ENCODE measurements at regions not wholly inside any gene's neighbourhood (a gene's known extent, or its start where the extent isn't known, plus 50 kb on each side); places are given as distances from the start of the nearest gene placed in this dataset.

DNA sequence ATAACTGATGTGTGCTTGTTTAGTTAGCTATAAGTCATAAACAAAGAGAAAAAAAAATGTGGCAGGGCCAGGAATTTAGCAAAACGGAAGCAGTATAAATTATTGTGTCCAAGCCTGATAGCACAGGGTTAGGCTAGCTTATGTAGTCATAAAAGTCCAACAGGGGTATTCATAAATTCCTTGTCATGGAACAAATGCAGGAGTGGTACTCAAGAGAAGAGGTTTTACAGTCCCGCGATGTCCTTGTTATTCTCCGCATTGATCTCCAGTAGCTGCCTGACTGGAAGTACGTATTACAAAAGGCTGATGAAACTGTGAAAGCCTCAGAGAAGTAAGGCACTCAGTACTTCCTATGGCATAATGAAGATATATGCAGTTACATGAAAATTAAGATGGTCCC, 336.9 kb upstream of the TRAM1L1 start:
- H3K4me3 Mint-ChIP-seq = no peak overlapping the region
- no peak overlapping the region for H2AK5ac ChIP-seq (ENCODE audit: insufficient read length, low read length)
- H3K18ac ChIP-seq (ENCODE audit: insufficient read length, low read depth, low read length) = no peak overlapping the region
- H4K5ac ChIP-seq (ENCODE audit: insufficient read length, low read depth, low read length) = no peak overlapping the region
- H3K9me3 ChIP-seq (ENCODE audit: control insufficient read depth, low read depth, low read length) = no peaks in the 10 kb centered on the region
- H2AFZ ChIP-seq (ENCODE audit: low read length) = no peak overlapping the region
- no peak overlapping the region for H2BK5ac ChIP-seq (ENCODE audit: insufficient read length, low read length)
- H4K8ac ChIP-seq (replicated peaks; ENCODE audit: insufficient read length, low read depth, low read length) = no peak overlapping the region
- no peak overlapping the region for H2BK120ac ChIP-seq (ENCODE audit: low read depth, low read length, poor library complexity, severe bottlenecking)
- no peak overlapping the region for H3K27ac ChIP-seq (ENCODE audit: insufficient read length, low read depth, low read length)
- H3K27me3 ChIP-seq (ENCODE audit: insufficient read depth, low read length) = no peaks in the 10 kb centered on the region
- H3K56ac ChIP-seq (ENCODE audit: insufficient read length, low read depth, low read length) = no peak overlapping the region
- H2BK12ac ChIP-seq (ENCODE audit: insufficient read length, low read depth, low read length) = no peak overlapping the region
- no peak overlapping the region for H2BK15ac ChIP-seq (ENCODE audit: low read depth, low read length)
- no peak overlapping the region for H4K91ac ChIP-seq (ENCODE audit: insufficient read length, low read depth, low read length)
- no peaks in the 10 kb centered on the region; a peak in 2 of 5 replicates for H3K9me3 Mint-ChIP-seq
- H3K27me3 Mint-ChIP-seq (ENCODE audit: low read depth) = no peaks in the 10 kb centered on the region
- H3K4me2 ChIP-seq (ENCODE audit: insufficient read depth, insufficient read length, low read length) = no peak overlapping the region
- no peaks in the 10 kb centered on the region for H3K23me2 ChIP-seq (ENCODE audit: insufficient read length, low read depth, low read length, poor library complexity, severe bottlenecking)
- no peak overlapping the region for H3K4ac ChIP-seq (ENCODE audit: low read depth, low read length)
- no peaks in the 10 kb centered on the region for H3K79me2 ChIP-seq (ENCODE audit: insufficient read depth, low read length)
- H3K4me1 Mint-ChIP-seq = no peaks in the 10 kb centered on the region
- DNase-seq = no peak
- no peak overlapping the region for H3T11ph ChIP-seq (ENCODE audit: low read length)
- H3K14ac ChIP-seq (ENCODE audit: insufficient read depth, low read length) = no peak overlapping the region
- H3K27ac Mint-ChIP-seq = no peak overlapping the region
- TF ChIP-seq, protein P1, sequence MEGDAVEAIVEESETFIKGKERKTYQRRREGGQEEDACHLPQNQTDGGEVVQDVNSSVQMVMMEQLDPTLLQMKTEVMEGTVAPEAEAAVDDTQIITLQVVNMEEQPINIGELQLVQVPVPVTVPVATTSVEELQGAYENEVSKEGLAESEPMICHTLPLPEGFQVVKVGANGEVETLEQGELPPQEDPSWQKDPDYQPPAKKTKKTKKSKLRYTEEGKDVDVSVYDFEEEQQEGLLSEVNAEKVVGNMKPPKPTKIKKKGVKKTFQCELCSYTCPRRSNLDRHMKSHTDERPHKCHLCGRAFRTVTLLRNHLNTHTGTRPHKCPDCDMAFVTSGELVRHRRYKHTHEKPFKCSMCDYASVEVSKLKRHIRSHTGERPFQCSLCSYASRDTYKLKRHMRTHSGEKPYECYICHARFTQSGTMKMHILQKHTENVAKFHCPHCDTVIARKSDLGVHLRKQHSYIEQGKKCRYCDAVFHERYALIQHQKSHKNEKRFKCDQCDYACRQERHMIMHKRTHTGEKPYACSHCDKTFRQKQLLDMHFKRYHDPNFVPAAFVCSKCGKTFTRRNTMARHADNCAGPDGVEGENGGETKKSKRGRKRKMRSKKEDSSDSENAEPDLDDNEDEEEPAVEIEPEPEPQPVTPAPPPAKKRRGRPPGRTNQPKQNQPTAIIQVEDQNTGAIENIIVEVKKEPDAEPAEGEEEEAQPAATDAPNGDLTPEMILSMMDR (conservative IDR thresholded peaks at IDR 0.05) = no peak
- no peaks in the 10 kb centered on the region for H3K79me1 ChIP-seq (ENCODE audit: insufficient read depth, low read depth, low read length, poor library complexity, severe bottlenecking)
- H4K20me1 ChIP-seq (ENCODE audit: control insufficient read depth, insufficient read depth, insufficient read length) = no peaks in the 10 kb centered on the region
- no peak overlapping the region for H2BK20ac ChIP-seq (ENCODE audit: low read depth, low read length, poor library complexity, severe bottlenecking)
- no CpG with 5 or more reads among the region's 5 CpGs for WGBS (ENCODE audit: extremely low coverage, insufficient read length, low lambda C conversion rate)
- no peak overlapping the region for H3K9ac ChIP-seq (ENCODE audit: extremely low read depth, insufficient read length, low read length)
- no peaks in the 10 kb centered on the region for H3K36me3 Mint-ChIP-seq (ENCODE audit: insufficient read depth in 1 of 3, low read depth in 3 of 3)
- no peak overlapping the region for H3K23ac ChIP-seq (ENCODE audit: insufficient read length, low read depth, low read length)
- H3K4me1 ChIP-seq (ENCODE audit: insufficient read depth, low read length) = no peaks in the 10 kb centered on the region

Data from H9 (cell line).